B cell (primary cell): ENCODE measurements at regions not wholly inside any gene's neighbourhood (a gene's known extent, or its start where the extent isn't known, plus 50 kb on each side); places are given as distances from the start of the nearest gene placed in this dataset.

Experiments used
- EZH2 ChIP-seq: IDR thresholded peaks from 2 replicates; pipeline ENCODE4 v1.6.1; 2012; ENCODE audit warnings: borderline replicate concordance, low read depth, mild to moderate bottlenecking, moderate library complexity, low read length; ENCODE audit not compliant: insufficient read depth, poor library complexity, severe bottlenecking
- TF ChIP-seq, protein P1 (sequence below): fragments of 200-600 bp; IDR thresholded peaks from one replicate; pipeline ENCODE4 v1.8.0; 2022; ENCODE audit warnings: antibody characterized with exemption, mild to moderate bottlenecking

- TF ChIP-seq, protein P1, sequence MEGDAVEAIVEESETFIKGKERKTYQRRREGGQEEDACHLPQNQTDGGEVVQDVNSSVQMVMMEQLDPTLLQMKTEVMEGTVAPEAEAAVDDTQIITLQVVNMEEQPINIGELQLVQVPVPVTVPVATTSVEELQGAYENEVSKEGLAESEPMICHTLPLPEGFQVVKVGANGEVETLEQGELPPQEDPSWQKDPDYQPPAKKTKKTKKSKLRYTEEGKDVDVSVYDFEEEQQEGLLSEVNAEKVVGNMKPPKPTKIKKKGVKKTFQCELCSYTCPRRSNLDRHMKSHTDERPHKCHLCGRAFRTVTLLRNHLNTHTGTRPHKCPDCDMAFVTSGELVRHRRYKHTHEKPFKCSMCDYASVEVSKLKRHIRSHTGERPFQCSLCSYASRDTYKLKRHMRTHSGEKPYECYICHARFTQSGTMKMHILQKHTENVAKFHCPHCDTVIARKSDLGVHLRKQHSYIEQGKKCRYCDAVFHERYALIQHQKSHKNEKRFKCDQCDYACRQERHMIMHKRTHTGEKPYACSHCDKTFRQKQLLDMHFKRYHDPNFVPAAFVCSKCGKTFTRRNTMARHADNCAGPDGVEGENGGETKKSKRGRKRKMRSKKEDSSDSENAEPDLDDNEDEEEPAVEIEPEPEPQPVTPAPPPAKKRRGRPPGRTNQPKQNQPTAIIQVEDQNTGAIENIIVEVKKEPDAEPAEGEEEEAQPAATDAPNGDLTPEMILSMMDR, result no peak
- no peak for TF ChIP-seq EZH2
Measured at GRCh38 chr6:80433010-80433672, 326.7 kb downstream of the BCKDHB start.
